ENCODE measurements at regions not wholly inside any gene's neighbourhood (a gene's known extent, or its start where the extent isn't known, plus 50 kb on each side); places are given as distances from the start of the nearest gene placed in this dataset.

DNA sequence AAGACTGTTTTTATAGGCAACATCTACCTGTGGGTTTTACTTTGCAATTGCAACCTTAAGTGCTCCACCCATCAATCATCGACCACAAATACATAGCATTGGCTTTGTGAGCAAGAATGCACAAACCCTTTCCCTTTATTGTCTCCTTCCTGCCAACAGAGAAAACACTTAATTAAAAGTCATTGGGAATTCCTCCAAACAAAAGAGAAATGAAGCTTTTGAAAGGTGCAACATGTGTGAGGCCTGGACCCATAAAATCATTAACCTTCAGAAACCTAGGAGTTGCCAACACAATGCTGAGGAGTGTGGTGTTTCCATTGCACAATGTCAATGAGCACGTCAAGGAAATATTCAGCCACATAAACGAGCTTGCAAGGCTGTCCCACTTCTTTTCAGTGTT lies 223.2 kb downstream of the BLID start:
- TF ChIP-seq ZNF883 (CRISPR knock-in tag; IDR thresholded peaks at IDR 0.05; ENCODE audit: not compliant biosample characterization) = no peak
- TF ChIP-seq MAX (IDR thresholded peaks at IDR 0.05) = no peak
- TF ChIP-seq TEAD3 (CRISPR knock-in tag; optimal IDR thresholded peaks at IDR 0.05; ENCODE audit: borderline replicate concordance) = no peak
- no peak for TF ChIP-seq ELF4 (CRISPR knock-in tag; IDR thresholded peaks at IDR 0.05; ENCODE audit: borderline replicate concordance)

Measured in HepG2 (cell line).